Endothelial cell of umbilical vein (primary cell): ENCODE measurements at regions not wholly inside any gene's neighbourhood (a gene's known extent, or its start where the extent isn't known, plus 50 kb on each side); places are given as distances from the start of the nearest gene placed in this dataset.

Experiments used
- BruUV-seq: library from RNA; stranded (reverse); fragments of 400-500 nt; replicated peaks from 2 replicates; lab custom pipeline; 2021; lab: Mats Ljungman, UMichigan
- CTCF ChIA-PET: fragments of 300-600, 350-600 bp; sonication (Branson Sonifier 250); formaldehyde crosslinking; loops from one replicate; lab custom pipeline; 2021; ENCODE audit warnings: antibody characterized with exemption, inconsistent platforms; lab: Charles Lee
- POLR2A ChIA-PET: fragments of 300-600, 350-600 bp; sonication (Branson Sonifier 250); formaldehyde crosslinking; loops from one replicate; lab custom pipeline; 2021; ENCODE audit warnings: antibody characterized with exemption, inconsistent platforms; lab: Charles Lee
- DNase-seq: peaks from one replicate; pipeline ENCODE4 v3.0.0-alpha.2; 2011; ENCODE audit warnings: low read depth, low spot score
- FAIRE-seq: peaks from 2 replicates; lab custom pipeline; 2011; peaks lifted over from hg19 to GRCh38; lab: Jason Lieb, UNC
- H2AFZ ChIP-seq: 2 replicates; pipeline ENCODE4 v1.6.0; 2012; ENCODE audit warnings: low read depth, low read length, control low read depth, inconsistent platforms
- H3K27ac ChIP-seq: 2 replicates; pipeline ENCODE4 v1.5.1; 2011; ENCODE audit warnings: low read depth, mild to moderate bottlenecking, control low read depth, low read length, moderate library complexity; ENCODE audit not compliant: insufficient read depth
- H3K27me3 ChIP-seq, 2 experiments: 2 replicates each; pipeline versions ENCODE4 v1.6.0 to v1.6.1; 2011; ENCODE audit warnings: low read length in 2 of 2, mixed read lengths in 1 of 2; ENCODE audit not compliant: control insufficient read depth in 2 of 2, insufficient read depth in 2 of 2
- H3K36me3 ChIP-seq, 2 experiments: 2 replicates in 1 of 2; 3 replicates in 1 of 2; pipeline ENCODE4 v1.5.1; 2011; ENCODE audit warnings: low read length in 2 of 2, mild to moderate bottlenecking in 1 of 2, moderate library complexity in 1 of 2; ENCODE audit not compliant: control insufficient read depth in 2 of 2, insufficient read depth in 2 of 2; ENCODE audit errors: extremely low read depth in 1 of 2
- H3K4me1 ChIP-seq: 3 replicates; pipeline ENCODE4 v1.5.1; 2011; ENCODE audit warnings: mild to moderate bottlenecking, low read length; ENCODE audit not compliant: control insufficient read depth, insufficient read depth; ENCODE audit errors: extremely low read depth
- H3K4me2 ChIP-seq: 2 replicates; pipeline ENCODE4 v1.6.1; 2011; ENCODE audit warnings: low read length, control low read depth, mixed read lengths; ENCODE audit not compliant: insufficient read depth
- H3K4me3 ChIP-seq, 3 experiments: fragments of 200-600 bp in 1 of 3; sonication (generic), shearing (Covaris generic) in 1 of 3; replicated peaks in 1 of 3; 2 replicates each; pipeline ENCODE4 v1.5.1; 2011 to 2016; ENCODE audit warnings: control low read depth in 3 of 3, low read length in 3 of 3, mild to moderate bottlenecking in 2 of 3, inconsistent platforms in 1 of 3, low read depth in 1 of 3, moderate library complexity in 1 of 3; ENCODE audit not compliant: insufficient read depth in 1 of 3
- H3K79me2 ChIP-seq: 2 replicates; pipeline ENCODE4 v1.6.0; 2012; ENCODE audit warnings: low read length, inconsistent platforms; ENCODE audit not compliant: control insufficient read depth, insufficient read depth
- H3K9ac ChIP-seq: replicated peaks from 2 replicates; pipeline ENCODE3; 2011; ENCODE audit warnings: low read length, control low read depth; ENCODE audit not compliant: insufficient read depth; ENCODE audit errors: extremely low read depth
- H3K9me1 ChIP-seq: replicated peaks from 3 replicates; pipeline ENCODE4 v1.6.0; 2011; ENCODE audit warnings: mild to moderate bottlenecking, low read length; ENCODE audit not compliant: control insufficient read depth, insufficient read depth; ENCODE audit errors: extremely low read depth
- H3K9me3 ChIP-seq: replicated peaks from 2 replicates; pipeline ENCODE4 v1.5.1; 2012; ENCODE audit warnings: low read length, inconsistent platforms; ENCODE audit not compliant: control insufficient read depth, insufficient read depth
- H4K20me1 ChIP-seq: replicated peaks from 2 replicates; pipeline ENCODE3; 2011; ENCODE audit warnings: mild to moderate bottlenecking, low read length; ENCODE audit not compliant: control insufficient read depth, insufficient read depth; ENCODE audit errors: extremely low read depth
- CTCF ChIP-seq, 2 donors: IDR thresholded peaks; 1 replicate in 1 of 2; 2 replicates in 1 of 2; pipeline ENCODE4 v1.5.1; 2011; ENCODE audit warnings: low read length in 2 of 2, mild to moderate bottlenecking in 2 of 2, moderate library complexity in 2 of 2, control low read depth in 1 of 2, inconsistent platforms in 1 of 2, low read depth in 1 of 2; ENCODE audit not compliant: insufficient read depth in 1 of 2; ENCODE audit errors: extremely low read depth in 1 of 2
- EZH2 ChIP-seq: IDR thresholded peaks from 2 replicates; pipeline ENCODE4 v1.6.1; 2012; ENCODE audit warnings: borderline replicate concordance, low read depth, mild to moderate bottlenecking, moderate library complexity, low read length, inconsistent platforms; ENCODE audit not compliant: severe bottlenecking
- FOS ChIP-seq: IDR thresholded peaks from 2 replicates; pipeline ENCODE4 v1.6.1; 2011; ENCODE audit warnings: mild to moderate bottlenecking, low read length, moderate library complexity, borderline replicate concordance; ENCODE audit not compliant: insufficient read depth
- GATA2 ChIP-seq: IDR thresholded peaks from 2 replicates; pipeline ENCODE4 v1.7.0; 2011; ENCODE audit warnings: low read depth, mild to moderate bottlenecking, moderate library complexity, mixed read lengths, low read length; ENCODE audit not compliant: insufficient read length, insufficient read depth
- JUN ChIP-seq: IDR thresholded peaks from 2 replicates; pipeline ENCODE4 v1.6.1; 2011; ENCODE audit warnings: borderline replicate concordance, low read depth; ENCODE audit not compliant: insufficient read length, insufficient read depth
- MAX ChIP-seq: IDR thresholded peaks from 2 replicates; pipeline ENCODE4 v1.6.1; 2011; ENCODE audit not compliant: insufficient read depth, insufficient read length
- MYC ChIP-seq: IDR thresholded peaks from one replicate; pipeline ENCODE4 v1.6.1; 2011; ENCODE audit warnings: mild to moderate bottlenecking, low read depth, low read length
- POLR2A ChIP-seq: IDR thresholded peaks from 2 replicates; pipeline ENCODE4 v1.6.1; 2012; ENCODE audit warnings: low read depth, mild to moderate bottlenecking, control low read depth, low read length
- POLR2AphosphoS5 ChIP-seq: IDR thresholded peaks from 2 replicates; pipeline ENCODE4 v1.6.1; 2012; ENCODE audit warnings: low read depth, mild to moderate bottlenecking, control low read depth, low read length, moderate library complexity; ENCODE audit not compliant: insufficient read depth
- dilution Hi-C: fragments of 300-500 bp; cut with MboI; formaldehyde crosslinking; loops from one replicate; pipeline ENCODE4 v1.15.0; 2019; ENCODE audit warnings: low sequenced_read_pairs; ENCODE audit not compliant: extremely low pct_ligation_motif_present
- intact Hi-C: fragments of 100-400 bp; cut with micrococcal nuclease; formaldehyde crosslinking; loops from one replicate; pipeline ENCODE4 v1.10.0; 2022

- no peaks in the 10 kb centered on the region for H3K27me3 ChIP-seq
- H2AFZ ChIP-seq, result no peak overlapping the region
- dilution Hi-C loops, result no loop called here
- no peaks in the 10 kb centered on the region for H3K9me1 ChIP-seq
- H3K4me1 ChIP-seq, result no peaks in the 10 kb centered on the region
- POLR2A ChIA-PET, result no interaction called here
- H3K9ac ChIP-seq, result no peak overlapping the region
- no peak overlapping the region for H3K4me3 ChIP-seq
- CTCF ChIA-PET, result no interaction called here
- DNase-seq (no peak), FAIRE-seq (no peak)
- no TSS peak for BruUV-seq
- no peak for TF ChIP-seq MYC
- no peak for TF ChIP-seq JUN
- no peak for TF ChIP-seq FOS
- TF ChIP-seq EZH2, result no peak
- no peak for TF ChIP-seq POLR2A
- no peak for TF ChIP-seq CTCF (IDR thresholded peaks at IDR 0.05; ENCODE audit: extremely low read depth in 1 of 2, insufficient read depth in 1 of 2, low read depth in 1 of 2, low read length in 2 of 2)
- TF ChIP-seq GATA2, result no peak
- TF ChIP-seq POLR2AphosphoS5, result no peak
- no peak for TF ChIP-seq MAX
- no peaks in the 10 kb centered on the region for H3K36me3 ChIP-seq
- intact Hi-C loops, result no loop called here
- H4K20me1 ChIP-seq, result no peaks in the 10 kb centered on the region
- H3K4me2 ChIP-seq, result no peak overlapping the region
- no peaks in the 10 kb centered on the region for H3K79me2 ChIP-seq
- no peak overlapping the region for H3K27ac ChIP-seq
- H3K9me3 ChIP-seq, result peaks cover 7% of the 10 kb centered on the region
These were observed 206.3 kb upstream of the GYPC start for GRCh38 chr2:126449677-126450076.
